OCI-LY1 (cell line): ENCODE measurements at regions not wholly inside any gene's neighbourhood (a gene's known extent, or its start where the extent isn't known, plus 50 kb on each side); places are given as distances from the start of the nearest gene placed in this dataset.

ENCODE experiments used
- H2AFZ ChIP-seq: fragments of 200-600 bp; sonication (generic), shearing (Covaris generic); 2 replicates; pipeline ENCODE4 v1.6.0; 2014; ENCODE audit warnings: antibody characterized with exemption, mild to moderate bottlenecking, low read length
- H3F3A ChIP-seq: fragments of 200-600 bp; sonication (generic), shearing (Covaris generic); 2 replicates; pipeline ENCODE4 v1.6.0; 2014; ENCODE audit warnings: mild to moderate bottlenecking, antibody characterized with exemption, low read length, moderate library complexity; ENCODE audit not compliant: insufficient read depth
- H3K27ac ChIP-seq: fragments of 200-600 bp; sonication (generic); 2 replicates; pipeline ENCODE4 v1.5.1; 2014; ENCODE audit warnings: low read length, mixed run types, mild to moderate bottlenecking, low read depth; ENCODE audit not compliant: poor library complexity, severe bottlenecking
- H3K27me3 ChIP-seq: fragments of 200-600 bp; sonication (generic); 2 replicates; pipeline ENCODE4 v1.6.0; 2014; ENCODE audit warnings: antibody characterized with exemption, mild to moderate bottlenecking, low read length, moderate library complexity; ENCODE audit not compliant: insufficient read depth
- H3K36me3 ChIP-seq: fragments of 200-600 bp; sonication (generic); 2 replicates; pipeline ENCODE4 v1.6.1; 2014; ENCODE audit warnings: mild to moderate bottlenecking, antibody characterized with exemption, low read length, moderate library complexity, mixed read lengths; ENCODE audit not compliant: insufficient read depth
- H3K4me1 ChIP-seq: fragments of 200-600 bp; sonication (generic); 2 replicates; pipeline ENCODE4 v1.5.1; 2014; ENCODE audit warnings: mild to moderate bottlenecking, low read length, moderate library complexity; ENCODE audit not compliant: insufficient read depth, severe bottlenecking
- H3K4me2 ChIP-seq: fragments of 200-600 bp; sonication (generic), shearing (Covaris generic); 2 replicates; pipeline ENCODE4 v1.6.1; 2014; ENCODE audit warnings: low read length
- H3K4me3 ChIP-seq: fragments of 200-600 bp; sonication (generic); 2 replicates; pipeline ENCODE4 v1.5.1; 2014; ENCODE audit warnings: low read length, low read depth, mild to moderate bottlenecking, mixed read lengths; ENCODE audit not compliant: poor library complexity, severe bottlenecking
- H3K79me2 ChIP-seq: fragments of 200-600 bp; shearing (Covaris generic); 2 replicates; pipeline ENCODE4 v1.6.1; 2016; ENCODE audit warnings: mixed run types, low read length, mixed read lengths; ENCODE audit not compliant: insufficient read depth
- H3K9ac ChIP-seq: fragments of 200-600 bp; sonication (generic), shearing (Covaris generic); 2 replicates; pipeline ENCODE4 v1.6.1; 2014; ENCODE audit warnings: mild to moderate bottlenecking, low read length, mixed read lengths
- H3K9me2 ChIP-seq: fragments of 200-600 bp; sonication (generic), shearing (Covaris generic); 2 replicates; pipeline ENCODE4 v1.6.1; 2014; ENCODE audit warnings: low read depth, mild to moderate bottlenecking, low read length, mixed read lengths
- H3K9me3 ChIP-seq: fragments of 200-600 bp; shearing (Covaris generic); 2 replicates; pipeline ENCODE4 v1.6.1; 2014; ENCODE audit warnings: low read length, mixed read lengths
- H4K20me1 ChIP-seq: fragments of 200-600 bp; sonication (generic), shearing (Covaris generic); 2 replicates; pipeline ENCODE4 v1.6.0; 2016; ENCODE audit warnings: mild to moderate bottlenecking, low read length; ENCODE audit not compliant: insufficient read depth
- CTCF ChIP-seq: fragments of 200-600 bp; sonication (generic), shearing (Covaris generic); IDR thresholded peaks from 2 replicates; pipeline ENCODE4 v1.5.1; 2017; ENCODE audit warnings: mild to moderate bottlenecking, antibody characterized with exemption, low read length, moderate library complexity, mixed read lengths
- EZH2 ChIP-seq: fragments of 200-600 bp; sonication (generic), shearing (Covaris generic); IDR thresholded peaks from 2 replicates; pipeline ENCODE4 v1.8.0; 2017; ENCODE audit warnings: borderline replicate concordance, mixed run types, mild to moderate bottlenecking, antibody characterized with exemption, low read length, moderate library complexity, mixed read lengths

- Histone ChIP-seq H3K9me2 (no peaks in the 10 kb centered on the region), H4K20me1 (no peaks in the 10 kb centered on the region), H3K4me3 (no peak overlapping the region), H3K27me3 (no peaks in the 10 kb centered on the region), H3F3A (no peaks in the 10 kb centered on the region), H3K79me2 (no peaks in the 10 kb centered on the region), H3K27ac (no peak overlapping the region), H2AFZ (no peak overlapping the region), H3K4me1 (no peaks in the 10 kb centered on the region), H3K9me3 (no peaks in the 10 kb centered on the region), H3K36me3 (no peaks in the 10 kb centered on the region), H3K9ac (no peak overlapping the region), H3K4me2 (no peak overlapping the region)
- TF ChIP-seq EZH2 (no peak), CTCF (no peak)
Observed at GRCh38 chr13:33919120-33919519, 101.2 kb downstream of the RFC3 start.

- no peak overlapping the region for H3K27ac ChIP-seq
- H4K20me1 ChIP-seq: no peaks in the 10 kb centered on the region
- TF ChIP-seq EZH2 (no peak), CTCF (no peak)
- H3K4me1 ChIP-seq: no peaks in the 10 kb centered on the region
- no peak overlapping the region for H3K4me3 ChIP-seq
- no peaks in the 10 kb centered on the region for H3K36me3 ChIP-seq
- no peak overlapping the region for H3K4me2 ChIP-seq
- H3K9me3 ChIP-seq: no peaks in the 10 kb centered on the region
- no peaks in the 10 kb centered on the region for H3F3A ChIP-seq
- H3K27me3 ChIP-seq: no peaks in the 10 kb centered on the region
- H3K79me2 ChIP-seq: no peaks in the 10 kb centered on the region
- no peak overlapping the region for H2AFZ ChIP-seq
- no peak overlapping the region for H3K9ac ChIP-seq
- no peaks in the 10 kb centered on the region for H3K9me2 ChIP-seq
Observed at GRCh38 chr13:33925563-33925962, 107.6 kb downstream of the RFC3 start.

- peaks cover 12% of the 10 kb centered on the region for H3K4me1 ChIP-seq
- H2AFZ ChIP-seq: no peak overlapping the region
- no peak overlapping the region for H3K9ac ChIP-seq
- H3K9me2 ChIP-seq: no peaks in the 10 kb centered on the region
- no peak for TF ChIP-seq CTCF
- H3F3A ChIP-seq: no peaks in the 10 kb centered on the region
- no peak overlapping the region for H3K4me2 ChIP-seq
- H3K9me3 ChIP-seq: no peaks in the 10 kb centered on the region
- no peaks in the 10 kb centered on the region for H3K79me2 ChIP-seq
- H4K20me1 ChIP-seq: no peaks in the 10 kb centered on the region
- H3K27me3 ChIP-seq: no peaks in the 10 kb centered on the region
- no peak overlapping the region for H3K4me3 ChIP-seq
- H3K27ac ChIP-seq: no peak overlapping the region
- H3K36me3 ChIP-seq: no peaks in the 10 kb centered on the region
Observed at GRCh38 chr13:33927315-33927714, 109.4 kb downstream of the RFC3 start.
